ENCODE measurements at regions not wholly inside any gene's neighbourhood (a gene's known extent, or its start where the extent isn't known, plus 50 kb on each side); places are given as distances from the start of the nearest gene placed in this dataset.

- H3K4me1 Mint-ChIP-seq = no peaks in the 10 kb centered on the region
- ChIA-PET POLR2A (no interaction called here), CTCF (no interaction called here)
- no peak for TF ChIP-seq CTCF (IDR thresholded peaks at IDR 0.05)
- H3K9me3 Mint-ChIP-seq = no peaks in the 10 kb centered on the region
- no peak overlapping the region for H3K4me3 Mint-ChIP-seq
- no peaks in the 10 kb centered on the region for H3K36me3 Mint-ChIP-seq (ENCODE audit: low read depth)
- H3K27me3 Mint-ChIP-seq = no peaks in the 10 kb centered on the region
- no peak overlapping the region for H3K27ac Mint-ChIP-seq
- ATAC-seq (ENCODE audit: low read depth) = no peak
- intact Hi-C loops (cut with micrococcal nuclease) = no loop called here
- DNase-seq = no peak
These were observed 153.1 kb upstream of the UNC5B start for GRCh38 chr10:71059054-71059818.

- no peaks in the 10 kb centered on the region for H3K36me3 Mint-ChIP-seq (ENCODE audit: low read depth)
- CTCF ChIA-PET = no interaction called here
- no peaks in the 10 kb centered on the region for H3K9me3 Mint-ChIP-seq
- POLR2A ChIA-PET = no interaction called here
- H3K4me3 Mint-ChIP-seq = no peak overlapping the region
- ATAC-seq (ENCODE audit: low read depth) (no peak), DNase-seq (no peak)
- intact Hi-C loops (cut with micrococcal nuclease) = no loop called here
- H3K27ac Mint-ChIP-seq = no peak overlapping the region
- H3K27me3 Mint-ChIP-seq = no peaks in the 10 kb centered on the region
- TF ChIP-seq CTCF (IDR thresholded peaks at IDR 0.05) = no peak
- H3K4me1 Mint-ChIP-seq = no peaks in the 10 kb centered on the region
These were observed 152.4 kb upstream of the UNC5B start for GRCh38 chr10:71059943-71060342.

DNA sequence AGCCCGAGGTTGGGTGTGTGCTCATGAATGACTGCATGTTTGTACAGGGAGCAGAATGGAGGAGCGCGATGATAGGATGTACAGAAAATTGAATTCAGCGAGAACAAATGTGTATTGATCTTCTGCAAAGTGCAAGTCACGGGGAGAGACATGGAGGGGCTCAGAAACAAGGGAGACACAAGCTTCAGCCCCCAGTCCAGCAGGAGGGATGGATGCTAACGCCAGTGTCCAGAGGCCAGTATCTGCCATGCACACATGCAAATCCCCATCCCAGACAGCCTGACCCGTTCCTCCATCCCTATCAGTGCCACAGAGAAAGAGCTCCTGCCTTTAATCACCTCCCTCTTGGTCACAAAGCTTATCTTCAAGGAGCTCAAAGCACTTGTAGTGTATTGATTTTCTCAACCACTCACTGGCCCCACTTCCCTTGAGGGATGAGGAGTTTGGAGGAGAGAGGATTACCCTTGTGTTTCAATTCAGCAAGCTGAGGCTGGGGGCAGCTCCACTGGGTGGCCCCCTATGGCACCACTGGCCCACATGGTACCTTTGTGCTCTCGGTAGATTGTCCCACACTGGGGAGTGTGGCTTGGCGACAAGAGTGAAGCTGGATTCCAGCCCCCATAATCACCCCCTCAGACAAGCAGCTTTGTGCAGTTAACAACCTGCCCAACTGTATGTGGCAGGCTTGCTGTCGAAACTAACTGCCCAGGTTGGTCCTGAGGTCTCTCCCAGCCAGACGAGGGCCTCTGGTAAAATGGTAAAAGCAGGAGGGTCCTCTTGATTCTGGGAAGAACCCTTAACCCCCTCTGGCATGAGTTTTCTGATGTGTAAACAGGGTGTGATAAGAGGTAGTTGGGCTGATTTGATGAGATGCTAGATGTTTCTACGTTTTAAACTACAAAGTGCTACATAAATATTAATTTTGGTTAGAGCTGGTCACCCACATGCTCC lies 151.6 kb upstream of the UNC5B start:
- ChIA-PET POLR2A (no interaction called here), CTCF (no interaction called here)
- Mint-ChIP-seq H3K4me3 (no peak overlapping the region), H3K9me3 (no peaks in the 10 kb centered on the region), H3K27ac (no peak overlapping the region), H3K27me3 (no peaks in the 10 kb centered on the region), H3K36me3 (ENCODE audit: low read depth) (no peaks in the 10 kb centered on the region), H3K4me1 (no peaks in the 10 kb centered on the region)
- no peak for TF ChIP-seq CTCF (IDR thresholded peaks at IDR 0.05)
- intact Hi-C loops (cut with micrococcal nuclease) = no loop called here
- DNase-seq (no peak), ATAC-seq (ENCODE audit: low read depth) (no peak)

DNA sequence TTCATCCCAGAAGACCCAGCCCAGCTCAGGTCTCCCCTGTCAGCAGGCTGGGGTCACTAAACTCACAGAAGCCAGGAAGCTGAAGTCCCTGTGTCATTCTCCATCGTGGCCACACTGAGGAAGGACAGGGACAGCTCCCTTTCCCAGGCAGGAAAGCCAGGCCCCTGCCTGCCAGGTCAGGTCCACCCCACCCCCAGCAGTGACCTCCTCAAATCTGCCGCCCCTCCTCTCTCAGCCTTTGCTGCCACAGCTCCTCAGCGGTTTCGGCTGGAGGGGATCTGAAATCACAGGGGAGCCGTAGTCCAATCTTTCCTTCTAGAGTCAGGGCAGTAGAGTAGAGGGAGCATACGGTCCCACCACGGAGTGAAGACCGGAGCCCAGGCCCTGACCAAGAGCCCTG lies 150.9 kb upstream of the UNC5B start:
- ATAC-seq (ENCODE audit: low read depth) (no peak), DNase-seq (no peak)
- no peak overlapping the region for H3K27ac Mint-ChIP-seq
- intact Hi-C loops (cut with micrococcal nuclease) = no loop called here
- CTCF ChIA-PET = no interaction called here
- H3K4me3 Mint-ChIP-seq = no peak overlapping the region
- H3K9me3 Mint-ChIP-seq = no peaks in the 10 kb centered on the region
- H3K27me3 Mint-ChIP-seq = no peaks in the 10 kb centered on the region
- H3K36me3 Mint-ChIP-seq (ENCODE audit: low read depth) = no peaks in the 10 kb centered on the region
- no peak for TF ChIP-seq CTCF (IDR thresholded peaks at IDR 0.05)
- POLR2A ChIA-PET = no interaction called here
- H3K4me1 Mint-ChIP-seq = no peaks in the 10 kb centered on the region

- no peaks in the 10 kb centered on the region for H3K9me3 Mint-ChIP-seq
- POLR2A ChIA-PET = no interaction called here
- no peaks in the 10 kb centered on the region for H3K36me3 Mint-ChIP-seq (ENCODE audit: low read depth)
- no peaks in the 10 kb centered on the region for H3K4me1 Mint-ChIP-seq
- CTCF ChIA-PET = no interaction called here
- no peak for ATAC-seq (ENCODE audit: low read depth)
- H3K4me3 Mint-ChIP-seq = no peak overlapping the region
- DNase-seq = no peak
- no peak for TF ChIP-seq CTCF (IDR thresholded peaks at IDR 0.05)
- H3K27ac Mint-ChIP-seq = no peak overlapping the region
- H3K27me3 Mint-ChIP-seq = no peaks in the 10 kb centered on the region
- intact Hi-C loops (cut with micrococcal nuclease) = no loop called here
These were observed 150.2 kb upstream of the UNC5B start for GRCh38 chr10:71062156-71062555.
